Testis (tissue), 2 donors: ENCODE measurements at regions not wholly inside any gene's neighbourhood (a gene's known extent, or its start where the extent isn't known, plus 50 kb on each side); places are given as distances from the start of the nearest gene placed in this dataset.

Experiments
- CTCF ChIP-seq, 3 experiments: fragments of 450-650 bp in 2 of 3; fragments of 200-600 bp in 1 of 3; sonication (generic) in 1 of 3; IDR thresholded peaks; one replicate each; pipeline ENCODE4 v1.5.1; 2016 to 2019; ENCODE audit warnings: antibody characterized with exemption in 3 of 3, mild to moderate bottlenecking in 2 of 3, moderate library complexity in 1 of 3
- POLR2A ChIP-seq: fragments of 450-650 bp; IDR thresholded peaks from one replicate; pipeline ENCODE4 v1.6.1; 2017; ENCODE audit warnings: antibody characterized with exemption, mild to moderate bottlenecking, moderate library complexity

DNA sequence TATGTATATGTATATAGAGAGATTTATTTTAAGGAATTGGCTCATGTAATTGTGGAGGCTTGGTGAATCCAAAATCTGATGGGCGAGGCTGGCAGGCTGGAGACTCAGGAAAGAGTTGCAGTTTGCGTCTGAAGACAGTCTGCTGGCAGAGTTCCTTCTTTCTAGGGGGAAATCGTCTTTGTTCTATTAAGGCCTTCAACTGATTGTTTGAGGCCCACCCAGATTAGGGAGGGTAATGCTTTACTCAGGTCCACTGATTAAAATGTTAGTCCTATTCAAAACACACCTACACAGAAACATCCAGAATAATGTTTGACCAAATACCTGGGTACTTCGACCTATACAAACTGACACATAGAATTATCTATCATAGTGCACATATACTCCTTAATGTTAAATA, 149.5 kb downstream of the NAA11 start:
- TF ChIP-seq CTCF (IDR thresholded peaks at IDR 0.05) (no peak), POLR2A (no peak)
